ENCODE measurements at regions not wholly inside any gene's neighbourhood (a gene's known extent, or its start where the extent isn't known, plus 50 kb on each side); places are given as distances from the start of the nearest gene placed in this dataset.
"Not testable (repeated sequence)": the region's sequence is repeated elsewhere in the genome, so short reads cannot be mapped to it uniquely, and the experiment has no call there.

GRCh38 chrX:122133478-122133877 is 1050.6 kb upstream of the GRIA3 start:
- DNase-seq: no peak
- Histone ChIP-seq H3K4me3 (ENCODE audit: low read length) (no peak overlapping the region), H3K36me3 (ENCODE audit: insufficient read depth, low read length) (no peaks in the 10 kb centered on the region), H3K27ac (ENCODE audit: low read depth in 1 of 2, low read length in 2 of 2) (no peak overlapping the region), H3K4me1 (ENCODE audit: insufficient read depth, low read length) (no peaks in the 10 kb centered on the region), H3K9me3 (ENCODE audit: control insufficient read depth in 1 of 2, insufficient read depth in 1 of 2, low read length in 2 of 2) (no peaks in the 10 kb centered on the region), H3K27me3 (ENCODE audit: control insufficient read depth in 1 of 2, insufficient read depth in 2 of 2, low read length in 2 of 2) (no peaks in the 10 kb centered on the region)
- ATAC-seq (ENCODE audit: poor library complexity): no peak
- ChIA-PET POLR2A (no interaction called here), CTCF (no interaction called here)
- Mint-ChIP-seq H3K4me1 (ENCODE audit: low read depth) (no peaks in the 10 kb centered on the region), H3K27ac (no peak overlapping the region), H3K4me3 (no peak overlapping the region), H3K27me3 (no peaks in the 10 kb centered on the region), H3K36me3 (ENCODE audit: low read depth) (no peaks in the 10 kb centered on the region), H3K9me3 (no peaks in the 10 kb centered on the region)
- TF ChIP-seq CTCF (IDR thresholded peaks at IDR 0.05): no peak
- intact Hi-C loops (cut with DNase I, micrococcal nuclease): no loop called here

GRCh38 chrX:122134291-122134690 is 1049.8 kb upstream of the GRIA3 start:
- POLR2A ChIA-PET: no interaction called here
- ATAC-seq (ENCODE audit: poor library complexity) (no peak), DNase-seq (no peak)
- no peaks in the 10 kb centered on the region for H3K4me1 ChIP-seq (ENCODE audit: insufficient read depth, low read length)
- no peak overlapping the region for H3K4me3 Mint-ChIP-seq
- no peaks in the 10 kb centered on the region for H3K27me3 Mint-ChIP-seq
- TF ChIP-seq CTCF (IDR thresholded peaks at IDR 0.05): no peak
- CTCF ChIA-PET: no interaction called here
- intact Hi-C loops (cut with DNase I, micrococcal nuclease): no loop called here
- H3K36me3 Mint-ChIP-seq (ENCODE audit: low read depth): no peaks in the 10 kb centered on the region
- no peaks in the 10 kb centered on the region for H3K9me3 ChIP-seq (ENCODE audit: control insufficient read depth in 1 of 2, insufficient read depth in 1 of 2, low read length in 2 of 2)
- H3K27ac Mint-ChIP-seq: no peak overlapping the region
- H3K4me3 ChIP-seq (ENCODE audit: low read length): no peak overlapping the region
- no peak overlapping the region for H3K27ac ChIP-seq (ENCODE audit: low read depth in 1 of 2, low read length in 2 of 2)
- no peaks in the 10 kb centered on the region for H3K36me3 ChIP-seq (ENCODE audit: insufficient read depth, low read length)
- no peaks in the 10 kb centered on the region for H3K9me3 Mint-ChIP-seq
- H3K4me1 Mint-ChIP-seq (ENCODE audit: low read depth): no peaks in the 10 kb centered on the region
- H3K27me3 ChIP-seq (ENCODE audit: control insufficient read depth in 1 of 2, insufficient read depth in 2 of 2, low read length in 2 of 2): no peaks in the 10 kb centered on the region

- H3K27ac Mint-ChIP-seq: no peak overlapping the region
- H3K4me3 Mint-ChIP-seq: no peak overlapping the region
- H3K36me3 Mint-ChIP-seq (ENCODE audit: low read depth): no peaks in the 10 kb centered on the region
- H3K9me3 Mint-ChIP-seq: no peaks in the 10 kb centered on the region
- Histone ChIP-seq H3K27me3 (ENCODE audit: control insufficient read depth in 1 of 2, insufficient read depth in 2 of 2, low read length in 2 of 2) (no peaks in the 10 kb centered on the region), H3K4me3 (ENCODE audit: low read length) (no peak overlapping the region), H3K9me3 (ENCODE audit: control insufficient read depth in 1 of 2, insufficient read depth in 1 of 2, low read length in 2 of 2) (no peaks in the 10 kb centered on the region), H3K36me3 (ENCODE audit: insufficient read depth, low read length) (no peaks in the 10 kb centered on the region), H3K27ac (ENCODE audit: low read depth in 1 of 2, low read length in 2 of 2) (no peak overlapping the region), H3K4me1 (ENCODE audit: insufficient read depth, low read length) (no peaks in the 10 kb centered on the region)
- intact Hi-C loops (cut with DNase I, micrococcal nuclease): no loop called here
- TF ChIP-seq CTCF (IDR thresholded peaks at IDR 0.05): no peak
- ChIA-PET CTCF (no interaction called here), POLR2A (no interaction called here)
- H3K27me3 Mint-ChIP-seq: no peaks in the 10 kb centered on the region
- no peak for DNase-seq
- ATAC-seq (ENCODE audit: poor library complexity): no peak
- no peaks in the 10 kb centered on the region for H3K4me1 Mint-ChIP-seq (ENCODE audit: low read depth)
Observed at GRCh38 chrX:122135070-122135469, 1049.0 kb upstream of the GRIA3 start.

- DNase-seq; H3K9me3 Mint-ChIP-seq; H3K4me1 ChIP-seq (ENCODE audit: insufficient read depth, low read length); POLR2A ChIA-PET; H3K27ac Mint-ChIP-seq; H3K4me3 Mint-ChIP-seq; H3K27me3 ChIP-seq (ENCODE audit: control insufficient read depth in 1 of 2, insufficient read depth in 2 of 2, low read length in 2 of 2); H3K27me3 Mint-ChIP-seq; H3K9me3 ChIP-seq (ENCODE audit: control insufficient read depth in 1 of 2, insufficient read depth in 1 of 2, low read length in 2 of 2); H3K4me3 ChIP-seq (ENCODE audit: low read length); H3K4me1 Mint-ChIP-seq (ENCODE audit: low read depth); CTCF ChIA-PET; H3K36me3 Mint-ChIP-seq (ENCODE audit: low read depth); intact Hi-C loops (cut with DNase I, micrococcal nuclease); H3K36me3 ChIP-seq (ENCODE audit: insufficient read depth, low read length); H3K27ac ChIP-seq (ENCODE audit: low read depth in 1 of 2, low read length in 2 of 2); ATAC-seq (ENCODE audit: poor library complexity): not testable (repeated sequence)
Observed at GRCh38 chrX:122140219-122140618, 1043.9 kb upstream of the GRIA3 start.
